Cardiac fibroblast (primary cell): ENCODE measurements at regions not wholly inside any gene's neighbourhood (a gene's known extent, or its start where the extent isn't known, plus 50 kb on each side); places are given as distances from the start of the nearest gene placed in this dataset.
A peak's percentile ranks its signal among the peaks of the same experiment; 100 is the strongest.
"Not testable (repeated sequence)": the region's sequence is repeated elsewhere in the genome, so short reads cannot be mapped to it uniquely, and the experiment has no call there.

Experiments used
- DNase-seq, 2 donors: peaks; one replicate each; pipeline versions ENCODE4 v3.0.0 to v3.0.0-alpha.2; 2010; ENCODE audit warnings: low read depth in 2 of 2
- H3K4me3 ChIP-seq, 2 donors: replicated peaks in 1 of 2; 1 replicate in 1 of 2; 2 replicates in 1 of 2; pipeline ENCODE4 v1.5.1; 2011; ENCODE audit warnings: low read depth in 2 of 2, low read length in 2 of 2, mild to moderate bottlenecking in 2 of 2, moderate library complexity in 1 of 2
- TF ChIP-seq, protein P1 (sequence below): IDR thresholded peaks from one replicate; pipeline ENCODE4 v1.5.1; 2011; ENCODE audit warnings: low read depth, mild to moderate bottlenecking, low read length, inconsistent platforms

DNA sequence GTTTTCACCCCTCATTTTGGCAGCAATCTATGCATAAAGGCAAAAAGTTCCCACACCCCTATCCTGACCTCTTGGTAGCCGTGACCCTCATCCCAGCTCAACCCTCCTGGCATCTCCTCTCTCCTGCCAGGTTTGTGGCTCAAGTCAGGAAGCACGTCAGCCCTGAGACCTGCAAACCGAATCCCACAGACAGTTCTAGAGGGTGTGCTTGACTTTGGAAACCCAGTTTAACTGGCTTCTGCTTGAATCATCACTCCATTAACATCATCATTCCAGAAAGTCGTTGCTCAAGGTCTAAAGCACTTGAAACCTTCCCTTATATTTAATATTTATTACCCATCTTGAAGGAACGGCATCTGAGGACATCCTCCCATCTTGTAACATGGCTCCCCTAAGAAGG lies 133.4 kb upstream of the ERG start:
- TF ChIP-seq, protein P1, sequence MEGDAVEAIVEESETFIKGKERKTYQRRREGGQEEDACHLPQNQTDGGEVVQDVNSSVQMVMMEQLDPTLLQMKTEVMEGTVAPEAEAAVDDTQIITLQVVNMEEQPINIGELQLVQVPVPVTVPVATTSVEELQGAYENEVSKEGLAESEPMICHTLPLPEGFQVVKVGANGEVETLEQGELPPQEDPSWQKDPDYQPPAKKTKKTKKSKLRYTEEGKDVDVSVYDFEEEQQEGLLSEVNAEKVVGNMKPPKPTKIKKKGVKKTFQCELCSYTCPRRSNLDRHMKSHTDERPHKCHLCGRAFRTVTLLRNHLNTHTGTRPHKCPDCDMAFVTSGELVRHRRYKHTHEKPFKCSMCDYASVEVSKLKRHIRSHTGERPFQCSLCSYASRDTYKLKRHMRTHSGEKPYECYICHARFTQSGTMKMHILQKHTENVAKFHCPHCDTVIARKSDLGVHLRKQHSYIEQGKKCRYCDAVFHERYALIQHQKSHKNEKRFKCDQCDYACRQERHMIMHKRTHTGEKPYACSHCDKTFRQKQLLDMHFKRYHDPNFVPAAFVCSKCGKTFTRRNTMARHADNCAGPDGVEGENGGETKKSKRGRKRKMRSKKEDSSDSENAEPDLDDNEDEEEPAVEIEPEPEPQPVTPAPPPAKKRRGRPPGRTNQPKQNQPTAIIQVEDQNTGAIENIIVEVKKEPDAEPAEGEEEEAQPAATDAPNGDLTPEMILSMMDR, result no peak
- H3K4me3 ChIP-seq, result no peak overlapping the region
- peak in 1 of 2 donors; percentile 35 for DNase-seq

DNA sequence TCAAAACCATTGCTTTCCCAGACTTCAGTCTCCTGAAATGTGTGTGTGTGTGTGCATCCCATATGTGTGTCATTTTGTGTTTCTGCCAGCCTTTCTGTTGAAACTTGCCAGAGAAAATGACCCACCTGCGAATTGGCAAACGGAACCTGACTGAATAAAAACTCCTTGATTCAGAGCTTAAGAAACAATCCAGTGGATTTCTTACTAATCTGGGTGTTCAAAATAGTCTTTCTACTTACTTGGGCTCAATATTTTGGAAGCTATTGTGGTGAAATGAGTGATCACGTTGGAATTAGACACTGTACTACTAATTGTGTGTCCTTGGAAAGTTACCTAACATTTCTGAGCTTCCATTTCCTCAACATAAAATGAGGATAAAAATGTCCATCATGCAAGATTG lies 138.9 kb upstream of the ERG start:
- TF ChIP-seq, protein P1, result no peak
- DNase-seq, result no peak
- no peak overlapping the region for H3K4me3 ChIP-seq

DNA sequence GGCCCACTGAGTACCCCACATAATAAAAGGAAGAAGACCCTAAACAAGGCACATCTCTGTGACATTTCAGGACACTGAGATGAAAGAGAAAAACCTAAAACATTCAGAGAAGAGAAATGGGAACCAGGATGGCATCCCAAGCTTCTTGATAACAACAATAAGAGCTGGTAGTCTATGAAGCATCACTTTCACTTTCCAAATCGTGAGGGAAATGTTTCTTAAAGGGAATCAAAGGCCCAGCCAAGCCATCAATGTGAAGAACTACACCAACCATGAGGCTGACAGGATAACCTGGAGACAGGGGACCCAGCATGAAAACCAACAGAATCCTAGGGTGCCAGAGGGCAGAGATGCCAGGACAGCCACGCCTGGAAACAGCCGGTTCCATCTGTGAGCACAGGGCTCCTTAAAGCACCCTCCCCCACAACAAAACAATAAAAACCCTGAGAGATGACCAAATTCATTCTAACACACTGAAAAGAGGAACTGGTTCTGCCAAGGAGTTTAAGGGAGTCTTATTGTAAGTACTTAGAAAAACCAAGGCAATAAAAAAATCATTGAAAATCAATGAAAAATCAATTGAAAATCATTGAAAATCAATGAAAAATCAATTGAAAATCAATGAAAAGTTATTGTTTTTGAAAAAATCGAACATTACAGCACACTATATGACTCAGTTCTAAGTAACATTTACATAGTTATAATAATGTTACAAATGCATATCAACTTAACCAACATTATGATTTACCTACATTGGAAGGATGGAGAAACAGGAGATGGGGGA lies 141.5 kb upstream of the ERG start:
- no peak for DNase-seq
- no peak overlapping the region for H3K4me3 ChIP-seq
- TF ChIP-seq, protein P1, result no peak

DNA sequence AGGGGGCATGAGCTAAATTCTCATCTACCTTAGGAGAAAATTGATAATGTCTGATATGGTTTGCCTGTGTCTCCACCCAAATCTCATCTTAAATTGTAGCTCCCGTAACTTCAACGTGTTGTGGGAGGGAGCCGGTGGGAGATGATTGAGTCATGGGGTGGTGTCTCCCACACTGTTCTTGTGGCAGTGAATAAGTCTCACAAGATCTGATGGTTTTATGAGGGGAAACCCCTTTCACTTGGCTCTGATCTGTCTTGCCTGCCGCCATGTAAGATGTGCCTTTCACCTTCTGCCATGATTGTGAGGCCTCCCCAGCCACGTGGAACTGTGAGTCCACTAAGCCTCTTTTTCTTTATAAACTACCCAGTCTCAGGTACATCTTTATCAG lies 142.1 kb upstream of the ERG start:
- DNase-seq, H3K4me3 ChIP-seq: not testable (repeated sequence)

DNA sequence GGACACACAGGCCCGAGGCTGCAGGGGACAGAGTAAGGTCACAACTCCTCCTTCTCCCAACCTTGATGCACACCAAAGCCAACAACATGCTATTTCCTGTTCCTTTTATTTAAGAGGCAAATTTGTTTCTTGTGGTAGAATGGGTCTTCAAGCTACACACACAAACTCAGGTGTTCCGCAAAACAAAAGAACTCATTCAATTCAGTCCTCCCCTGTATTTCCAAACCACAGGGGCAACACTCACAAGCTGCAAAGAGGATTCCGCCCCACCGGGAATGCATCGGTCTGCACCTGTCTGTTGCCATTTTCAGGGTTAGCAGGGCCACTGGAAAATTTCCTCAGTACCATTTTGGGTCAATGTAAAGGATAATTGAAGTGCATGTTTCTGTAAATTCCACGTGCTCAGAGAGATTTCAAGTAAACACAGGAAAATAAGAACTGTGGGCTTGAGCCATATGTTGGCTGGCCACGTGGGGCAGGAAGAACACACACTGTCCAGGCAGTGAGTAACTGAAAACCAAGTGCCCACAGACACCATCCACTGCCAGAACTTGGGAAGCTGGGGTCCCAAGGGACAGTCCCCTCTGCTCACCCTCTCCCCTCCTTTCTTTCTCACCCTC lies 145.2 kb upstream of the ERG start:
- H3K4me3 ChIP-seq, result no peak overlapping the region
- TF ChIP-seq, protein P1, result no peak
- no peak for DNase-seq

DNA sequence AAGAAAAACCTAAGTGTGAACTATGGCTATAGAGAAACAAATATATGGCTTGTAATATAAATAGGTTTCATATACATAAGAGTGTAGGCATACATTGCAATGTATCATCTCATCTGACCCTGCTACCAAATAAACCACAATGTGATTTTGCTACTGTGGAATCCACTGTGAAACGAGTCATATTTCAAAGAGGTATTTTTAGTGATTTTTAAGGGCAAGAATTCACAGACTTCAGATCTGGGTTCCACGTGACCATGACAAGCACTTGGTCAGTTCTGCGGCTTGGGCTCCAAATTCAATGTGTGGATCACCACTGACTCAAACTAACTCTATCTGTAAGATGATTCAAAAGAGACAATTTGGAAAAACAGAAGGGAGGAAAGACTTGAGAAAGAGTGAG lies 147.0 kb upstream of the ERG start:
- peak; percentile 32 to 90 for DNase-seq
- H3K4me3 ChIP-seq, result no peak overlapping the region
- TF ChIP-seq, protein P1, result no peak

DNA sequence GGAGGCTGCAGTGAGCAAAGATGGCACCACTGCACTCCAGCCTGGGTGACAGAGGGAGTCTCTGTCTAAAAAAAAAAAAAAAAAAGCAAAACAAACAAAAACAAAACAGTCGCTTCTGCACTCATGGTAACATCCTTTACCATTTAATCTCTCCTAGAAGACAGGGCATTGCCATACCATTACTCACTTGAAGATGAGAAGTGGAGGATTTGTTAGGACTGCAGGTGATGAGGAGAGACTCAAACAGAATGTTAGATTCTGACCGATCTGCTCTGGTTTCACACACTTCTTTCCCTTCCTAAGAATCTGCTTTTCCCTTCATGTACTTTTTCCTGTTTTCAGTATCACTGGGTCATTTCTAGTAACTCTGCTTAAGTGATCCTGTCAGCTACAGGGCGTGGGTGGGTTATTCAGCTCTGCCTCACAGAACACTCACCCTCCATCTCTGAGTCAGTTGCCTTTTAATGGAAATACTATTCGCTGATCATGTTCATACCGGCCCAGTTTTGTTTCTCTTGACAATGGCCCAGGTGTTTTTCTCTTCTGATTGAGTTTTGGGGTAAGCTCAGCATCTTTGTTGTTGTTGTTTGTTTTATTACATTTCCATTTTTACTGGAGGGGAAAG lies 148.0 kb upstream of the ERG start:
- TF ChIP-seq, protein P1, result no peak
- peak; percentile 28 to 73 for DNase-seq
- no peak overlapping the region for H3K4me3 ChIP-seq
